Type B pancreatic cell (in vitro differentiated cells): ENCODE measurements at regions not wholly inside any gene's neighbourhood (a gene's known extent, or its start where the extent isn't known, plus 50 kb on each side); places are given as distances from the start of the nearest gene placed in this dataset.

Source experiments
- DNase-seq: peaks from one replicate; pipeline ENCODE4 v3.0.0; 2021; ENCODE audit warnings: mixed read lengths; ENCODE audit not compliant: unreplicated experiment; ENCODE audit errors: extremely low spot score
- H3K27ac Mint-ChIP-seq: 2 replicates; pipeline ENCODE4 v1.8.0; 2021; ENCODE audit warnings: mild to moderate bottlenecking, mixed read lengths
- H3K27me3 Mint-ChIP-seq: 2 replicates; pipeline ENCODE4 v1.8.0; 2021; ENCODE audit warnings: mixed read lengths
- H3K36me3 Mint-ChIP-seq: 2 replicates; pipeline ENCODE4 v1.8.0; 2021; ENCODE audit warnings: mixed read lengths
- H3K4me1 Mint-ChIP-seq: one replicate; pipeline ENCODE4 v1.8.0; 2021; ENCODE audit warnings: mixed read lengths; ENCODE audit not compliant: unreplicated experiment
- H3K4me3 Mint-ChIP-seq: 2 replicates; pipeline ENCODE4 v1.8.0; 2021; ENCODE audit warnings: mild to moderate bottlenecking, mixed read lengths
- H3K9me3 Mint-ChIP-seq: 2 replicates; pipeline ENCODE4 v1.8.0; 2021; ENCODE audit warnings: mixed read lengths
- CTCF ChIP-seq: fragments of 200-600 bp; sonication (generic); conservative IDR thresholded peaks from 2 replicates; pipeline ENCODE4 v1.5.0; 2021; ENCODE audit warnings: antibody characterized with exemption, mild to moderate bottlenecking

- Mint-ChIP-seq H3K4me1 (peaks cover 6% of the 10 kb centered on the region), H3K9me3 (no peaks in the 10 kb centered on the region), H3K27ac (no peak overlapping the region), H3K4me3 (no peak overlapping the region), H3K36me3 (no peaks in the 10 kb centered on the region), H3K27me3 (no peaks in the 10 kb centered on the region)
- DNase-seq: no peak
- TF ChIP-seq CTCF: no peak
Measured at GRCh38 chr4:24643774-24644520, 59.6 kb upstream of the DHX15 start.

- Mint-ChIP-seq H3K4me3 (no peak overlapping the region), H3K27ac (no peak overlapping the region), H3K36me3 (no peaks in the 10 kb centered on the region), H3K27me3 (peaks cover under 1% of the 10 kb centered on the region), H3K4me1 (peaks cover 6% of the 10 kb centered on the region), H3K9me3 (no peaks in the 10 kb centered on the region)
- DNase-seq: no peak
- no peak for TF ChIP-seq CTCF
Measured at GRCh38 chr4:24644983-24645764, 60.8 kb upstream of the DHX15 start.

DNA sequence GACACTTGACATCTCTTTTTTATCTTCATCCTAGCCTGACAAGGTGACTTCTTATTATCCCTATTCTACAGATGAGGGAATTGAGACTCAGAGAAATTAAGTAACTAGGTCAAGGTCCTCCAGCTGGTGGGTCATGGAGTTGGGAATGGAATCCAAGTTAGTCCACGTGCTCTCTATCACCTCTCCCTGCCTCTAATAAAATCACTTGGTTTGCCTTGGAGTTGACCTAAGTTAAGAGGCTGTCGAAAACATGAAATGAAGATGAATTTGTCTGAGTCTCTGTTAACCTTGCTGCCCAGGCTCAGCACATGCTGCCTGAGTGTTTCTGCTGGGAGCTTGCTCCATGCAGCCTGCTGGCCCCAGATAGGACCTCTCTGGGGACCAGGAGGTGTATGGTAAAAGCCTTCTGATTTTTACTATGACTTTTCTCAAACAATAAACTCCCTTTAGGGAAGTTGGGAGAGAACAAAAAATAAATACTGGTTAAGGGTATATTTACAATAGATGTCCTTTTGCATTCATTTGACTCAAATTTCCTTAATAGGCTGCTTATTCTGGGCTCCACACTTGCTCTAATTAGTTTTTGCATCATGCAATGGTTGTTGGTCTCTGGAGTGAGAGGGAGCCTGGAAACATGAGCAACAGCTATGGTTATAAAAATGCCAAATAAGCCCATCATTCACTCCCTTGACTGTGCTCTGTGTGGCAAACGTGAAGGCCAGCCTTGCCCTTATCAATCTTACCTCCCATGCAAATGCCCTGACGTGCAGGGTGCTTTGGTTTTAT, 61.6 kb upstream of the DHX15 start:
- Mint-ChIP-seq H3K4me1 (peaks cover 6% of the 10 kb centered on the region), H3K27me3 (peaks cover 4% of the 10 kb centered on the region), H3K9me3 (no peaks in the 10 kb centered on the region), H3K27ac (no peak overlapping the region), H3K4me3 (no peak overlapping the region), H3K36me3 (no peaks in the 10 kb centered on the region)
- TF ChIP-seq CTCF: no peak
- DNase-seq: no peak

DNA sequence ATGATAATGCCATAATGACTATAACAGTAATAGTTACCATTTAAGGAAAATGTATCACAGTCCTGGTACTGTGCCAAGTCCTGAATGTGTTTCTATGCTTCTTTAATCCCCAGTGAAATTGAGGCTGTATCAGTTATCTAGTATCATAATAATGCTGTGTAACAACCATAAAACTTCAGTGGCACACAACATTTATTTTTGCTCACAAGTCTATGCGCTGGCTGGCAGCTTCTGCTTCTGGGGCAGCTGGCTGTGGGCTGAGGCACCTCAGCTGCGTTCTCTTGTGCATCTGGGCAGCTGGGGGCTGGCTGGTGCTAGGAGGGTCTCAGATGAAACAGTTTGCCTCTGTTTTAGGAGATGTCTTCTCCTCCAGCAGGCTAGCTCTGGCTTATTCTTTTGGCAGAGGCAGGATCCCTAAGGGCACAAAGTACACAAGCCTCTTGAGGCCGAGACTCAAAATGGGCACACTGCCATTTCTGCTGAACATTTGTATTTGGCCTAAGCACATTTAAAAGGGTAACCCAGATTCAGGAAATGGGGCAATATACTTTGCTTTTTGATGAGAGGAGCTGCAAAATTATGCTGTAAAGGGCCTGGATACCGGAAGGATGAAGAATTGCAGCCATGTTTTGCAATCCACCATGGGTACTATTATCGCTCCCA, 62.6 kb upstream of the DHX15 start:
- Mint-ChIP-seq H3K27ac (no peak overlapping the region), H3K4me3 (no peak overlapping the region), H3K9me3 (no peaks in the 10 kb centered on the region), H3K27me3 (peaks cover 4% of the 10 kb centered on the region), H3K4me1 (peaks cover 9% of the 10 kb centered on the region), H3K36me3 (no peaks in the 10 kb centered on the region)
- no peak for DNase-seq
- TF ChIP-seq CTCF: no peak
